ENCODE measurements at regions not wholly inside any gene's neighbourhood (a gene's known extent, or its start where the extent isn't known, plus 50 kb on each side); places are given as distances from the start of the nearest gene placed in this dataset.

- TF ChIP-seq NANOG (IDR thresholded peaks at IDR 0.05; ENCODE audit: borderline replicate concordance) (no peak), CREB1 (CRISPR knock-in tag; IDR thresholded peaks at IDR 0.05; ENCODE audit: low read depth) (no peak), ETS1 (IDR thresholded peaks at IDR 0.05) (no peak), CTCF (conservative IDR thresholded peaks at IDR 0.05; ENCODE audit: low read depth in 2 of 2) (no peak), STAT1 (IDR thresholded peaks at IDR 0.05; ENCODE audit: unreplicated experiment) (no peak), POLR2AphosphoS5 (IDR thresholded peaks at IDR 0.05; ENCODE audit: low read depth) (no peak), EZH2phosphoT487 (IDR thresholded peaks at IDR 0.05; ENCODE audit: unreplicated experiment) (no peak), EZH2 (IDR thresholded peaks at IDR 0.05; ENCODE audit: low read depth, unreplicated experiment) (no peak), ZNF331 (CRISPR knock-in tag; IDR thresholded peaks at IDR 0.05; ENCODE audit: low read depth) (no peak), JUNB (IDR thresholded peaks at IDR 0.05; ENCODE audit: unreplicated experiment) (no peak)
Measured at GRCh38 chr5:30450153-30450552, 743.3 kb upstream of the CDH6 start (continued).

GRCh38 chr5:30447431-30447830 is 746.1 kb upstream of the CDH6 start:
- Mint-ChIP-seq H3K27me3 (ENCODE audit: insufficient read depth, low read depth, poor library complexity) (no peaks in the 10 kb centered on the region), H3K4me3 (no peak overlapping the region), H3K27ac (no peak overlapping the region), H3K36me3 (ENCODE audit: low read depth) (no peaks in the 10 kb centered on the region), H3K4me1 (peaks cover 14% of the 10 kb centered on the region), H3K9me3 (no peaks in the 10 kb centered on the region)
- Histone ChIP-seq H4K20me1 (replicated peaks; ENCODE audit: insufficient read depth) (no peaks in the 10 kb centered on the region), H3K4me2 (no peak overlapping the region), H3K79me2 (replicated peaks; ENCODE audit: insufficient read depth) (no peaks in the 10 kb centered on the region), H3F3A (replicated peaks; ENCODE audit: low read depth) (no peaks in the 10 kb centered on the region), H3K4me3 (no peak overlapping the region), H3K4me1 (ENCODE audit: insufficient read depth) (peaks cover 20% of the 10 kb centered on the region), H3K9me2 (ENCODE audit: insufficient read depth) (no peaks in the 10 kb centered on the region), H3K27me3 (ENCODE audit: insufficient read depth) (no peaks in the 10 kb centered on the region), H3K27ac (ENCODE audit: low read depth) (no peak overlapping the region), H2AFZ (no peak overlapping the region), H3K36me3 (ENCODE audit: insufficient read depth) (no peaks in the 10 kb centered on the region)
- DNase-seq (ENCODE audit: low spot score) (no peak), ATAC-seq (no peak)
- TF ChIP-seq EZH2 (IDR thresholded peaks at IDR 0.05; ENCODE audit: low read depth, unreplicated experiment) (no peak), STAT1 (IDR thresholded peaks at IDR 0.05; ENCODE audit: unreplicated experiment) (no peak), ETS1 (IDR thresholded peaks at IDR 0.05) (no peak), ZNF462 (CRISPR knock-in tag; IDR thresholded peaks at IDR 0.05) (no peak), CTCF (conservative IDR thresholded peaks at IDR 0.05; ENCODE audit: low read depth in 2 of 2) (no peak)

Data from GM23338 (cell line).